ENCODE measurements at regions not wholly inside any gene's neighbourhood (a gene's known extent, or its start where the extent isn't known, plus 50 kb on each side); places are given as distances from the start of the nearest gene placed in this dataset.

DNA sequence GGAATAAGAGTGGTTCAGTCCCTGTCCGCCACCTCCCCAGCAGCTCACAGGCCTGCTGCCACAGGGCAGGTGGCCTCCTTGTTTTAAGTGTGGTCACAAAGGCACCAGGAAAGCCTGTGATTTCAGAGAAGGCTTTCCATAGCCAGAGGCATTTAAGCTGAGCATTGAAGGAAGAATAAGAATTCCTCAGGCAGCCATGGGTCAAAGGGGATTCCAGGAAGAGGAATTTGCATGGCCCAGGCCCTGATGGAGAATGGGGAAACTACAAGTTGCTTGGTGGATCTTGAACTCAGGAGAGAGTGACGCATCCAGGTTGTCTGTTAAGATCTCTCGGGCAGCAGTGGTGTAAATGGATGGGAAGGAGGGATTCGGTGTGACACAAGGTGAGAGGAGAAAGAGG, 66.7 kb downstream of the KLHDC7A start:
- TF ChIP-seq CTCF (IDR thresholded peaks at IDR 0.05; ENCODE audit: low read depth, low read length, poor library complexity, severe bottlenecking) = no peak
- no peak for TF ChIP-seq EZH2phosphoT487 (IDR thresholded peaks at IDR 0.05; ENCODE audit: borderline replicate concordance, low read length)
- Histone ChIP-seq H3K9me3 (ENCODE audit: control insufficient read depth, insufficient read depth, low read length) (no peaks in the 10 kb centered on the region), H3F3A (ENCODE audit: control insufficient read depth, insufficient read depth) (no peaks in the 10 kb centered on the region), H3K9me2 (replicated peaks; ENCODE audit: control insufficient read depth, low read length) (no peaks in the 10 kb centered on the region), H3K36me3 (ENCODE audit: control insufficient read depth, low read length) (no peaks in the 10 kb centered on the region), H3K79me2 (ENCODE audit: control insufficient read depth, low read length) (no peaks in the 10 kb centered on the region), H3K4me3 (ENCODE audit: low read length) (no peak overlapping the region), H3K27me3 (ENCODE audit: control insufficient read depth, low read length) (peaks cover 4% of the 10 kb centered on the region; the same call in 1 of the 2 replicates), H3K4me2 (ENCODE audit: low read length) (no peak overlapping the region), H3K27ac (ENCODE audit: low read depth, low read length) (no peak overlapping the region), H3K4me1 (ENCODE audit: control insufficient read depth, low read length) (no peaks in the 10 kb centered on the region), H4K20me1 (ENCODE audit: control insufficient read depth, insufficient read depth, low read depth, low read length) (no peaks in the 10 kb centered on the region)

DNA sequence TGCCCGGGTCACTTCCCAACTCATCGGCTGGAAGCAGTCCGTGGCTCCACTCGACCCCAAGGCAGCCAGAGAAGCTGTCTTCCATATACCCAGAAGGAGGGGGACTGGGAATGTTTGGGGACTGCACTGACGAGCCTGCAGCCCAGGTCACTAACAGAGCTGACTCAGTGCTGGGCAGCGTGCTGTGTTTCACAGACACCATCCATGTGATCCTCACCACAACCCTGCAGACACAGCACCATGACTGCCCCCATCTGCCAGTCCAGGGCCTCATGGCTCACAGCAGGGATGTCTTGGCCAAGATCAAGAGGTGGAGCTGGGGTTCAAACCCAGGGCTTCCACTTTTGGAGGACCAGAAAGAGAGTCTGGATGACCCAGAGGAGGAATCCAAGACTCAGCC, 67.9 kb downstream of the KLHDC7A start:
- H3K4me1 ChIP-seq (ENCODE audit: control insufficient read depth, low read length) = no peaks in the 10 kb centered on the region
- TF ChIP-seq CTCF (IDR thresholded peaks at IDR 0.05; ENCODE audit: low read depth, low read length, poor library complexity, severe bottlenecking) (no peak), EZH2phosphoT487 (IDR thresholded peaks at IDR 0.05; ENCODE audit: borderline replicate concordance, low read length) (no peak)
- H3F3A ChIP-seq (ENCODE audit: control insufficient read depth, insufficient read depth) = no peaks in the 10 kb centered on the region
- H3K27ac ChIP-seq (ENCODE audit: low read depth, low read length) = no peak overlapping the region
- no peak overlapping the region for H3K4me2 ChIP-seq (ENCODE audit: low read length)
- H3K4me3 ChIP-seq (ENCODE audit: low read length) = no peak overlapping the region
- no peaks in the 10 kb centered on the region for H3K9me3 ChIP-seq (ENCODE audit: control insufficient read depth, insufficient read depth, low read length)
- H3K27me3 ChIP-seq (ENCODE audit: control insufficient read depth, low read length) = peaks cover 4% of the 10 kb centered on the region; the same call in 1 of the 2 replicates
- H3K9me2 ChIP-seq (replicated peaks; ENCODE audit: control insufficient read depth, low read length) = no peaks in the 10 kb centered on the region
- H3K79me2 ChIP-seq (ENCODE audit: control insufficient read depth, low read length) = no peaks in the 10 kb centered on the region
- no peaks in the 10 kb centered on the region for H4K20me1 ChIP-seq (ENCODE audit: control insufficient read depth, insufficient read depth, low read depth, low read length)
- H3K36me3 ChIP-seq (ENCODE audit: control insufficient read depth, low read length) = no peaks in the 10 kb centered on the region

DNA sequence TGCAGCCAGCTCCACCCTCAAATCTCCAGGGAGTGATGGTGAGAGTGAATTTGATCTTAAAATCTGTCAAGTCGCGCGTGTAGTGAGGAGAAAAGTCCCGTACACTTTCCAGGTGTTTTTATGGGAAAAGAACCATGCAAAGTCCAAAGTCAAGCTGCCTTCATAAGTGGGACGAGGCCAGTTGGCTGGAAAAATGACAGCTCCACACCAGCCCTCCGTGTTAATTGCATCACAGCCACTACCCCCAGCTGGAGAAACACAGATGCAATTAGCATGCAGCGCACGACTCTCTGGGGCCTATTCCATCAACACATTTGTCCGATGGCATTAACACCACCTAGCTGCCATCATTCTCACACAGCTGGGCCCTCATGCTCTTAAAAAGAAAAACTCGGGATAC, 68.4 kb downstream of the KLHDC7A start:
- Histone ChIP-seq H3K27ac (ENCODE audit: low read depth, low read length) (no peak overlapping the region), H3K36me3 (ENCODE audit: control insufficient read depth, low read length) (no peaks in the 10 kb centered on the region), H3K9me2 (replicated peaks; ENCODE audit: control insufficient read depth, low read length) (no peaks in the 10 kb centered on the region), H3K4me2 (ENCODE audit: low read length) (no peak overlapping the region), H3K4me3 (ENCODE audit: low read length) (no peak overlapping the region), H3K27me3 (ENCODE audit: control insufficient read depth, low read length) (peaks cover 4% of the 10 kb centered on the region; the same call in 1 of the 2 replicates), H4K20me1 (ENCODE audit: control insufficient read depth, insufficient read depth, low read depth, low read length) (no peaks in the 10 kb centered on the region), H3K79me2 (ENCODE audit: control insufficient read depth, low read length) (no peaks in the 10 kb centered on the region), H3K9me3 (ENCODE audit: control insufficient read depth, insufficient read depth, low read length) (no peaks in the 10 kb centered on the region), H3F3A (ENCODE audit: control insufficient read depth, insufficient read depth) (no peaks in the 10 kb centered on the region), H3K4me1 (ENCODE audit: control insufficient read depth, low read length) (no peaks in the 10 kb centered on the region)
- TF ChIP-seq CTCF (IDR thresholded peaks at IDR 0.05; ENCODE audit: low read depth, low read length, poor library complexity, severe bottlenecking) (no peak), EZH2phosphoT487 (IDR thresholded peaks at IDR 0.05; ENCODE audit: borderline replicate concordance, low read length) (no peak)
